Heart left ventricle (tissue), 13 donors: ENCODE measurements at regions not wholly inside any gene's neighbourhood (a gene's known extent, or its start where the extent isn't known, plus 50 kb on each side); places are given as distances from the start of the nearest gene placed in this dataset.

Experiments used
- CTCF ChIP-seq, 12 donors: fragments of 200-600 bp; sonication (generic) in 4 of 12; IDR thresholded peaks; one replicate each; pipeline versions ENCODE4 v1.5.0 to v1.8.0; 2018 to 2022; ENCODE audit warnings: antibody characterized with exemption in 12 of 12, mild to moderate bottlenecking in 5 of 12
- POLR2A ChIP-seq, 2 donors: fragments of 450-650 bp; IDR thresholded peaks; one replicate each; pipeline ENCODE4 v1.6.1; 2017; ENCODE audit warnings: antibody characterized with exemption in 2 of 2, mild to moderate bottlenecking in 2 of 2, moderate library complexity in 2 of 2
- donor health status: ischemic (EF 13 %, LVEDD 7.1; RV severe dilation, severe dysfunction).
- donor health status: DM: no; HTN: yes; CAD: no.
- donor health status: DM: no; HTN: no; CAD: no.
- donor health status: ischemic (EF 25% LVEDD 6.9; RV normal size, moderate dysfunction).
- donor health status: ischemic (EF 25% LVEDD 5.7; RV mildly dilated, moderate dysfunction).
- donor health status: ischemic (EF 35%, LVEDD 5.7; RV mildly dilated, moderate dysfunction).
- donor health status: nonischemic (EF 11% LVEDD 7.7; RV severe dilation, severe dysfunction).
- donor health status: DM: yes; HTN: yes; CAD: no.
- donor health status: PGD.
- donor health status: ischemic (EF 29% LVEDD 5.4; RV normal size, mild dysfunction).
- donor health status: nonischemic (EF 23%, LVEDD 6.1; RV moderate dilation, normal function).

- TF ChIP-seq CTCF (IDR thresholded peaks at IDR 0.05), result no peak
- TF ChIP-seq POLR2A (IDR thresholded peaks at IDR 0.05), result no peak
Measured at GRCh38 chr18:33838054-33838453, 260.0 kb downstream of the ASXL3 start.
